ENCODE measurements at regions not wholly inside any gene's neighbourhood (a gene's known extent, or its start where the extent isn't known, plus 50 kb on each side); places are given as distances from the start of the nearest gene placed in this dataset.

DNA sequence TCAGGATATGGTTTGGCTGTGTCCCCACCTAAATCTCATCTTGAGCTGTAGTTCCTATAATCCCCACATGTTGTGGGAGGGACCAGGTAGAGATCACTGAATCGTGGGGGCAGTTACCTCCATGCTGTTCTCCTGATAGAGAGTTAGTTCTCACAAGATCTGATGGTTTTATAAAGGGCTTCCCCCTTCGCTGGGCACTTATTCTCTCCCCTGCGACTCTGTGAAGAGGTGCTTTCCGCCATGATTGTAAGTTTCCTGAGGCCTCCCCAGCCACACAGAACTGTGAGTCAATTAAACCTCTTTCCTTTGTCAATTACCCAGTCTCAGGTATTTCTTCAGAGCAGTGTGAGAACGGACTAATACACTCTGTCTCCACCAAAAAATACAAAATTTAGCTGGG lies 291.9 kb downstream of the BCOR start:
- TF ChIP-seq, protein P1, sequence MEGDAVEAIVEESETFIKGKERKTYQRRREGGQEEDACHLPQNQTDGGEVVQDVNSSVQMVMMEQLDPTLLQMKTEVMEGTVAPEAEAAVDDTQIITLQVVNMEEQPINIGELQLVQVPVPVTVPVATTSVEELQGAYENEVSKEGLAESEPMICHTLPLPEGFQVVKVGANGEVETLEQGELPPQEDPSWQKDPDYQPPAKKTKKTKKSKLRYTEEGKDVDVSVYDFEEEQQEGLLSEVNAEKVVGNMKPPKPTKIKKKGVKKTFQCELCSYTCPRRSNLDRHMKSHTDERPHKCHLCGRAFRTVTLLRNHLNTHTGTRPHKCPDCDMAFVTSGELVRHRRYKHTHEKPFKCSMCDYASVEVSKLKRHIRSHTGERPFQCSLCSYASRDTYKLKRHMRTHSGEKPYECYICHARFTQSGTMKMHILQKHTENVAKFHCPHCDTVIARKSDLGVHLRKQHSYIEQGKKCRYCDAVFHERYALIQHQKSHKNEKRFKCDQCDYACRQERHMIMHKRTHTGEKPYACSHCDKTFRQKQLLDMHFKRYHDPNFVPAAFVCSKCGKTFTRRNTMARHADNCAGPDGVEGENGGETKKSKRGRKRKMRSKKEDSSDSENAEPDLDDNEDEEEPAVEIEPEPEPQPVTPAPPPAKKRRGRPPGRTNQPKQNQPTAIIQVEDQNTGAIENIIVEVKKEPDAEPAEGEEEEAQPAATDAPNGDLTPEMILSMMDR (IDR thresholded peaks at IDR 0.05): no peak
- TF ChIP-seq POLR2A (IDR thresholded peaks at IDR 0.05): no peak

Data from uterus (tissue), 2 donors.